ENCODE measurements at regions not wholly inside any gene's neighbourhood (a gene's known extent, or its start where the extent isn't known, plus 50 kb on each side); places are given as distances from the start of the nearest gene placed in this dataset.
"Not testable (repeated sequence)": the region's sequence is repeated elsewhere in the genome, so short reads cannot be mapped to it uniquely, and the experiment has no call there.

DNA sequence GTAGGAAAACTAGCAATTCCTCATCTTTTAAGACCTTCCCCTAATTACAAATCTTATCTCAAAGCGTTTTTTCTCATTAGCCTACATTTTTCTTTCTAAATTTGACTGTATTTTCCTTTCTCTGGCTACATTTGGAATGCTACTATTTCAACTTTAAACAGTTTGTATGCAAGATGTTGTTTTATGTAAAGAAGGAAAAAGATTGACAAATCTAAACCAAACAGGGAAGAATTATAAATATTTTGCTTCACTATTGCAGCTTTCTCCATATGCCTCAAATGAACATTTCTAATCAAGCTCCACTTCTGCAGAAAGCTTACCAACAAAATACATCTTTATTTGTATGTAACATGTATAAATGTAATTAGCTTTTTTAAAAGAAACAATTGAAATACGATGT lies 156.2 kb downstream of the MZT1 start:
- no peak for DNase-seq

DNA sequence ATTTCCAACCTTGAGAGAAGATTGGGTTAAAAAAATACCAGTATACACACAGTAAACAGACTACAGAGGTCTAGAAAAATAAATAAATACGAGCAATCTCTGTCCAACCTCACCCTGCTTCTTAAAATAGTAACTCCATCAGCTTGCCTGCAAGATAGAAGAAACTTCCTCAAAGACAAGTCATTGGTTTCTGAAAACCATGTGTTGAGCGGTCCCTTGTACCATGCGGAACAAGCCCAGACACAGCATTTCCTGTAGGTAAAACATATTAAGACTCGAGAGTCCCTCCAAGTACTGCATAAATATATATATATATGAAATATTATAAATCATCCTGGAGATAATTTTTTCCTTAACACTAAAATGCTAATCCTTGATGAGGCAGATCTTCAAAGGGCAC lies 157.4 kb downstream of the MZT1 start:
- DNase-seq: no peak

DNA sequence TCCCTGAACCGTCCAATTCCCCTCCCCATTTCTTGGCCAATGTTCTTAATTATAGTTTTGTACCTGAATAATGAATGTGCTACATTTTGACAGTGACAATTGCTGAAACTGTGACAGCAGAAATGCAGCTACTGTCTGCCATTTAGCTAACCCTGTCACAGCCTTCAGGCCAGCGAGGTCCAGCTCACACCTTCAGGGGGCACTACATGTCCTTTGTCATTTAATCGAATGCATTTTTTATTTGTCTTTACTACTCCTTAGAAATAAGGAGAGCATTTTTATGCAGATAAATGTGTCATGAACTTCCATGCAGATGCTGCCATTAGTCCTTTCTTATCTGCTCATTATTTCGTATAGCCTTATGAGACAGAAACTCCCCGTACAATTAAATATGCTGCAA lies 159.9 kb downstream of the MZT1 start:
- DNase-seq: no peak

DNA sequence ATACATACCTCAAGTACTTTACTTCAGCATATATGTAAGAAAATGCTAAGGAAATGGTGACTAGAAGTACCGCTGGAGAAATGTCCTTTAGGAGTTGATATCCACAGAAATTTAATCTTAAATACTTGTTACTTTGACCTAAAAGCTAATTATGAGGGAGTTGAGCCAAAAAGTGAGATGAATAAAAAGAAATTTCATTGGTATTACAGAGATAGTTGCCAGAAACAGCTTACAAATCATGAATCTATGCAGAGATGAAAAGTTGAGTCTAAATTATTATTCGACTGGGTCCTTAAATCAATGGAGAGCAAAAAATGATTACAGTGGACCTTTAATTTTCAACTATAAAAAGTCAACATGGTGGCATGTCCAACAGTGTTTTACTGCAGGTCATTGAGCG lies 160.9 kb downstream of the MZT1 start:
- DNase-seq: no peak

DNA sequence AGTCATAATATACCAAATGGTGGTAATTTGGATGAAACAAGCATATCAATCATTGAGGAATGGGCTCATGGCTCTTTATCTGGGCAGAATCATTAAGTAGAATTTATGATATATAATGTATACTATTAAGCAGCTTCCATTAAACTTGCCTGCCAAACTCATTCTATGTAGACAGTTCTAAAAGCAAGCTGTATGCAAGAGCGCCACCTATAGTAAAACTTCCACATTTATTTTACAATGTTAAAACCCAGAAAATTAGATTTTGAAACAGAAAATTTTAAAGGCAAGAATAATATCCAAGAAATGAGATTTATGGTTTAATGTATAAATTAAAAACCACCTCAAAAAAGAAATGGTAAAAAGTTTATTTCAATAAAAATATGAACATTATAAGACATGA lies 161.5 kb downstream of the MZT1 start:
- peak; percentile 53 for DNase-seq

GRCh38 chr13:72562686-72563085 lies 164.7 kb downstream of the MZT1 start:
- DNase-seq: no peak

DNA sequence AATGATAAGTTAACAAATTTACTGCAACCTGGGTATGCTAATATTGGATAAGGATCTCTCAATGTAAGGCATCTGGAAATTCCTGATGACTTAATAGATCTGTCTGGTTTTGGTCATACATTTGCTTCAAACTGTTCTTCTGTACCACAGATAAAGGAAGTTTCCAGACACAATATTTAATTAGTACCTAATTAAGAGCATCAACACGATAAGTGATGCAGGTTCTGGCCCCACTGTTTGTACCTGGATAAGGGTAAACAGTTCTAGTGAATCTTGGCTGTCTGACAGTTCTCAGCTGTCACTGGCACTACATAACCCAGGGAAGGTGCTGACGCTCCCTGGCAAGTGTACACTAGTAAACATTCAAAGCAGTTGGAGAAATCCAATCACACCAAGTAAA lies 165.6 kb downstream of the MZT1 start:
- no peak for DNase-seq

- no peak for DNase-seq
Observed at GRCh38 chr13:72559716-72560115, 167.7 kb downstream of the MZT1 start.

- DNase-seq: no peak
Observed at GRCh38 chr13:72556945-72557344, 170.5 kb downstream of the MZT1 start.

DNA sequence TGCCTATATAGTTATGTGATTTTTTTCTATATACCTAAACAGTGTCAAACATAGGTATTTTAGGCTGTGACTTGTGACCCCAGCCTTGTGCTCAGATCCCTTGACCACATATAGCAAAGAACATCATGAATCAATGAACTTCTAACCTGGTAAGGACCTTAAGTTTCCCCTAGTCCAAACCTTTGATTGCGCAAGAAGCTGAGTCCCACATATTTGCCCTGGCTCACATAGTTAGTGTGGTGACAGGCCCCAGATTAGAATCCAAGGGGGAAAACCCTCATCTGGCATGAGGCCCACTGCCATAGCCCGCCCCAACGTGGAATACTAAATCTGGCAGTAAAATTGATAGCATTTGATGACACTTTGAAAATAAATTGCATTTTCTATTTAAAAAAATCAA lies 171.8 kb downstream of the MZT1 start:
- no peak for DNase-seq

- no peak for DNase-seq
Observed at GRCh38 chr13:72552731-72553130, 174.7 kb downstream of the MZT1 start.

- not testable (repeated sequence) for DNase-seq
Observed at GRCh38 chr13:72545895-72546294, 181.5 kb downstream of the MZT1 start.

DNA sequence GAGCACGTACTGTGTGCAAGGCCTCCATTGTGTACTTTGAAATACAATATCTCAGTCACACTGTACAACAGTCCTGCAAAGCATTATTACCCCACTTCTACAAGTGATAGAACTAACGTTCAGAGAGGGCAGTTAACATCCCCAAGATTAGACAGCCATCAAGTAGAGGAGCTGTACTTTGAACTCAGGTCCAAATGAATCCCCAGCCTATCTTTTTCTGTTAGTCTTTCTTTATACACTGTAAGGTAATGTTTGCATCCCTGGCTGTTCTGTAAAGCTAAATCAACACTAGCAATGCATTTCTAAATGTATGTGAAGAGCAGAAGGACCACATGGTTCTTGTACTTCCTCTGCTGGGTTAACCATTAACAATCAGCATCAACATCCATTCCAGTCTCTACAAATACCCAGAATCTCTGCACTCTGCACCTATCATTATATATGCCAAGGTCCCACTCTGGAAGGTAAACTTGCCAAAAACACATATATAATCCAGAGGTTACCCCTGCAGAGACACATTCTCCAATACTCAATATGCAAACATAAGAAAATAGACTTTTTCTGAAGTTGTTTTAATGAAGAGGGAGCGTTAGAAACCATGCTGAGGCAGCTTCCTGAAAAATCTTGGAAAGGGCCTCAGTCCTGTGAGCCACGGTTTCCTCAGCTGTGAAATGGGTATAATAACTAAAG lies 182.3 kb downstream of the MZT1 start:
- DNase-seq: no peak

DNA sequence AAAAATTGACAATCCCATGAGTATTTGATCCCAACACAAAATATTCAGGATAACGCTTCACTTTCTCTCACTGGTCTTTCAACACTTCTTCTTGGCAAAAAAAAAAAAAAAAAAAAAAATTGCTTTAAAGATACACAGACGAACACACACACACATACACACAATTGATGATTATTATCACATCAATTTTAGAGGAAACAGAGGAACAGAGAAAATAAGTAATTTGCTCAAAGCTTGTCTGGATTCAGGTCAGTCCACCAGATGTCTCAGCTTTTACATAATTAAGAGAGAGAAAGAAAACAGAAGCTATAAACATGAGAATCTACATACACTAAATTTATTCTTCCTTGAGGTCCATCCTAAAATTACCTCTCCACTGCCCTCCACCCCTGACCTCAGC lies 183.4 kb downstream of the MZT1 start:
- DNase-seq: no peak

DNA sequence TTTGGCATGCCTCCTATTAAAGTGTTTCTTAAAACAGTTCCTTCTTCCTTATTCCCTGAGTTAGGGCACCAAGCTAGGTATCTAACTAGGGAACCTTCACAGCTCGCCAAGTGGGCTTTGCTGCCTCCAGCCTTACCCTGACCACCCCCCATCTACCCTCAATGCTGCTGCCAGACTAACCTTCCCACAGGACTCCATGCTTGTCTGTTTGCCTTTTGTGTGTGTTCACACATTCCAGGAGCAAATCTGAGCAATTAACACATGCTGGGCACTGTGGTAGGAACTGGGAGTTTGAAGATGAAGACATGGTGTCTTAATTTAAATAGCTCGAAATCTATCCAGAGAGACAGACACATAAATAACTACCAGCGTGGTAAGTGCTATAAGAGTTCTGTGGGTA lies 185.2 kb downstream of the MZT1 start:
- no peak for DNase-seq

- no peak for DNase-seq
Observed at GRCh38 chr13:72541674-72542073, 185.8 kb downstream of the MZT1 start.

DNA sequence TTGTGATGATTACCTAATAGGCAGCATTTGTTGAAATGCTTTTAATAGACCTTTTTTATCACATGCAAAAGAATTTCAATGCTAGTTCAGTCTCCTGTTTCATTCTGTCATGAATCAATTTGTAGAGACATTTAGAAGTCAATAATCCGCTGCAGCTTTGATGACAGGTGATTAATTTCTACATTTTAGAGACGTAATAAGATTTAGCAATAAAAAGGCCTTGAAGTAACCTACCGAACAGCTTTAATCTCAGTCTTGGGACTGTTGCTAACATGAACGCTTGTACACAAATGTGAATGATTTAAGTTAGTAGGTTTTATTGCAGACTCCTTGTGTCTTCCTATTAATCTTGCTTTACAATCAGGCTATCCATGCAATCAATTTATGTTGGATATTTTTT lies 186.5 kb downstream of the MZT1 start:
- no peak for DNase-seq

GRCh38 chr13:72539925-72540324 lies 187.5 kb downstream of the MZT1 start:
- DNase-seq: no peak

DNA sequence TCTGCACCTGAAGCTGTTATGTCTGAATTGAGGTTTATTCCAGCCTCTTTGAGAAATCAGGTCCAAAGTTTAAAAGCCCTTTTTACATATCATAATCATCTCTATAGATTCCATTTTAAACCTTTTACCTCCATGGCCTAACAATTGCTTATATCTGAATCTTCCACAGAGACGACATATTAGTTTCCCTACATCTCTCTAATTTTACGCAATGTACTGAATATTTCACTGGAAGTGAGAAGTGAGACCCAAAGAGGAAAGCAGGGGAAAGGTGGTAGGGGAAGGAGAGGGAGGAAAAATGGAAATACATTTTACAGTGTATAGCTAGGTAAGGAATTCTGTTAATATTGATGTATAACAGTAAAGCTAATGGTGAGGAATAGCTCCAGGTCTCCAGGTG lies 189.6 kb downstream of the MZT1 start:
- no peak for DNase-seq

- no peak for DNase-seq
Observed at GRCh38 chr13:72537395-72537780, 190.0 kb downstream of the MZT1 start.

DNA sequence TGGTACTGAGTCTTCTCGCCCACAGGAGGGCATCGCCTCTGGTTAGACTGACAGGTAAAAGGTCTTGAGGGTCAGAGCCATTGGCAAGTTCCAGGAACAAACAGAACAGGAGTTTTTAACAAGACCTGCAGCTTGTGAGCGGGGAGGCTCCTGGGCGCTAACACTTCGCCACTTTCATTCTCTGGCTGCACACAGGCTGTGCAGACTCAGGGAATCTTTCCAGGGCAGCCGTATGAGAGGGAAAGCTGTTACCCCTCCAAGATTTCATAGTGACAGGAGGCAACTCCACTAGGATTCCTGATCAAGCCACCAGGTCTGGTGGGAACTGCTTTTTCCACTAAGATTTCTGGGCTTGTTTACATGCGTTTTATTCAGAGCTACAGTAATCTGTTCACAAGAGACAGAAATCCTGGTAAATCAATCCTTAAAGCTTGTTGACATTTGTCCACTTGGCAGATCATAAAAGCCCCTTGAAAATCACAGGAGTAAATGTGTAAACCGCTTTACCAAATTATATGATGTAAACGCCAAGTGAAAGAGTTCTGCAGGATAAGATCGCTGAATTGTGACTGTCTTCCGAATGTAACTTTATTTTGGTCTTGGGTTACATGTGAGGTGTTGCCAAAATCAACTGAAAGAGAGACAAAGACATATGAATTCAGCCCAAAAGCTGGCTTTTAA lies 190.6 kb downstream of the MZT1 start:
- DNase-seq: no peak

GRCh38 chr13:72534951-72535640 lies 192.3 kb downstream of the MZT1 start:
- DNase-seq: no peak

GRCh38 chr13:72530471-72530870 lies 197.0 kb downstream of the MZT1 start:
- no peak for DNase-seq

DNA sequence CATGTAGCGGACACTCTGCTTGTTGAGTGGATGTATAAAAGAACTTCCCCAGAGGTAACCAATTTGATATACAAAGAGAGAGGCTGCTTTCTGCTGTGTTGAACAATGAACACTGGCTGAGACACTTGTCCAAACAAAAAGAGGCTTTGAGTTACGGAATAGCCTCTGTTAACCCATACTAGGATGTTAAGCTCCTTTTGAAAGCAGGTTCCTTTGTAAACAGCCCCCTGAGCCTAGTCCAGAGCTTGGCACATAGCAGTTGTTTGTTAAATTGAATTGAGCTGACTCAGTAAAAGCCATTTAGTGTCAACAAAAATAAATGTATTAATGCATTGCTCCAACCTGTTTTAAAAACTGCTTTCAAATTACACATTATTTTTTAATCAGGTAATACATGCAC lies 200.1 kb downstream of the MZT1 start:
- no peak for DNase-seq

All from NCI-H2171 treated with DMSO at 0.1 percent for 48 hours (cell line).